ENCODE measurements at regions not wholly inside any gene's neighbourhood (a gene's known extent, or its start where the extent isn't known, plus 50 kb on each side); places are given as distances from the start of the nearest gene placed in this dataset.
"Not testable (repeated sequence)": the region's sequence is repeated elsewhere in the genome, so short reads cannot be mapped to it uniquely, and the experiment has no call there.

DNA sequence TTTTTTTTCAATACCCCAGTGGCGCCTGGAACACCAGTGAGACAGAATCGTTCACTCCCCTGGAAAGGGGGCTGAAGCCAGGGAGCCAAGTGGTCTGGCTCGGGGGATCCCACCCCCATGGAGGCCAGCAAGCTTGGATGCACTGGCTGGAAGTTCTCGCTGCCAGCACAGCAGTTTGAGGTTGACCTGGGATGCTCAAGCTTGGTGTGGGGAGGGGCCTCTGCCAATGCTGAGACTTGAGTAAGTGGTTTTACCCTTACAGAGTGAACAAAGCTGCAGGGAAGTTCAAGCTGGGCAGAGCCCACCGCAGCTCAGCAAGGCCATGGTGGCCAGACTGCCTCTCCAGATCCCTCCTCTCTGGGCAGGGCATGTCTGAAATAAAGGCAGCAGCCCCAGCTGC lies 276.2 kb upstream of the CNTN6 start:
- DNase-seq (ENCODE audit: low spot score) = no peak

DNA sequence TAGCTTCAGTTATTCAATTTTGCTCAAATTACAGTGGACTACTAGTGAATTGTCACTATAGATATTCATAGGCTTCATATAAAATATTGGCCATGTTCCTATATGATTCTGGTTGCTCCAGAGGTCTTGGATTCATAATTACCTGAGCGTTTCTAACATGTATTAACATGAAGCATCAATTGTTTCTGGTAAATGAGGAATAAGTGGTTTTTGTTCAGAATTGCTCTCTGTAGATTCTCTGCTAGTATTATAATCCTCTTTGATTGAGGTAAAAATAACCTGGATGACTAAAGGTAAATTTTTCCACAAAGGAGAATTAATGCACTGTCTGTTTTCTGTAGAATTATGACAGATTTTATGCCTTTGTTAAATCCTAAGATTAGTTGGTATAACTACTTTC lies 258.1 kb upstream of the CNTN6 start:
- no peak for DNase-seq (ENCODE audit: low spot score)

DNA sequence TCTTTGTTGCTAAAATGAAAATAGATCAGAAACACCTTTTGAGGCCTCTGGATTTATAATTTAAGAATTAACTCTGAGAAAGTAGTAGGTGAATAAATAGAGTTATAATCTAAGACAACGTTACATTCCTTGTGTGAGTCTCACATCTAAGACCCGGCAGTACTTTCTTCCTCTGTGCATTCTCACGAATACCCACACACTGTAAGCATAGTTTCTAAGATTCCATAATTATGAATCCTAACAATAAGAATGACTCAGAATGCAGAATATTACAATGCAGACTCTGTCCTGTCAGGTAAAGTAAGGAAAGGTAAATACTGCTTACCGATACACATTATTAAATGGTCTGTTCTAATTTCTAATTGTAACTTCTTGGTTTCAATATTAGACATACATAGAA lies 257.7 kb upstream of the CNTN6 start:
- DNase-seq (ENCODE audit: low spot score) = no peak

DNA sequence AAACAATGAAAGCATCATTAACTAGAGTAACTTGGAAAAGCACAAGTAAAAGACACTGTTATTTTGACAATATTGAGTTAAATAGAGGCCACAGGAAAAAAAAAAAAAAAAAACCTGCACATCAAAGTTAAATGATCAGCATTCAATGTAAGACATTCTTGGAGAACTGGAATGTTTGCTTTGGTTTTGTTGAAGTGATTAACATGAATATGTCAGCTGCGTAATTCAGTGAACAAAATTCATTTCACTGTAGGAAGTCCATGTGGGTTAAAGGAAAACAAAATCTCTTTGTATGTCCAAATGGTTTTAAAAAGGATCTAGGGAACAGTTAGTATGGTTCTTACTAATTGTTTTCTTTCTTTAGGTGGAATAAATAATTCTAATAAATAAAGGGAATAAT lies 252.8 kb upstream of the CNTN6 start:
- DNase-seq (ENCODE audit: low spot score) = no peak

DNA sequence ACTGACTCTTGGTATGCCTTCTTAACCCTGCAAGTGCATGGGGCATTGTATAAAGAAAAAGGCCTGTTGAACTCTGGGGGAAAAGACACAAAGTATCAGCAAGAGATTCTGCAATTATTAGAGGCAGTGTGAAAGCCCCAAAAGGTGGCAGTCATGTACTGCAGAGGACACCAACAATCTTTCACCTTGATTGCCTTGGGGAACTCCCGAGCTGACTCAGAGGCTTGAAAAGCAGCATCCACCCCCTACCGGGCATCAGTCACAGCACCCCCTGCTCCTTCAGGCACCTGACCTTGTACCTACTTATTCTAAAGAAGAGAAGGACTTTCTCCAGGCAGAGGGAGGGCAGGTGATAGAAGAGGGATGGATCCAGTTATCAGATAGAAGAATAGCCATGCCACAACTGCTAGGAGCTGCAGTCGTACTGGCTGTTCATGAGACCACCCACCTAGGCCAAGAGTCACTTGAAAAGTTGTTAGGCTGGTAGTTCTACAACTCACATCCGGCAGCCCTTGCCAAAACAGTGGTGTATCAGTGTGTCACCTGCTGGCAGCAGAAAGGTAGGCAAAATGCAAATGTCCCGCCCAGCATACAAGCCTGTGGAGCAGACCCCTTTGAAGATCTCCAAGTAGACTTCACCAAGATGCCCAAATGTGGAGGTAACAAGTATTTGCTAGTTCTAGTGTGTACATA lies 241.6 kb upstream of the CNTN6 start:
- DNase-seq (ENCODE audit: low spot score) = no peak

DNA sequence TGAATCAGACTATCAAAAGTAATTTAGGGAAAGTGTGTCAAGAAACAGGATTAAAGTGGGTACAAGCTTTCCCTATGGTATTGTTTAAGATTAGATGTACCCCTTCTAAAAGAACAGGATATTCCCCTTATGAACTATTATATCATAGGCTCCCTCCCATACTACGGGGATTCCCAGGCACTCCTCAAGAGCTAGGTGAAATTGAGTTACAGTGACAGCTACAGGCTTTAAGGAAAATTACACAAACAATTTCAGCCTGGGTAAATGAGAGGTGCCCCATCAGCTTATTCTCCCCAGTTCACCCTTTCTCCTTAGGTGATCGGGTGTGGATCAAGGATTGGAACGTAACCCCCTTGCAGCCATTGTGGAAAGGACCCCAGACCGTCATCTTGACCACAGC lies 240.8 kb upstream of the CNTN6 start:
- no peak for DNase-seq (ENCODE audit: low spot score)

DNA sequence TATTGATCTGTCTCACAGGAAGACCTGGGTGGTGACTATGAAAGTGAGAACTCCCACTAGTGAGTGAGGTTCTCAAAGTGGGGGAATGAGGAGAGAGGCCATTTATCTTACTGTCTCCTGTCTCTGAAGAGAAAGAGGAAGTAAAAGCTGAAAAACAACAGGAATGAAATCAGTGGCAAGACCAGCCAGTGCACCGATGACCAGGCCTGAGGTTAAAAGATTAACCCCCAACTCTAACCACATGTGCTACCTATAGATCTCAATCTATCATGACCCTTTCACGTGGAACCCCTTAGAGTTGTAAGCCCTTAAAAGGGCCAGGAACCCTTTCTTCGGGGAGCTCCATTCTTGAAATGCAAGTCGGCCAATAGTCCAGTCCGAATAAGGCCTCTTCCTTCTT lies 239.3 kb upstream of the CNTN6 start:
- no peak for DNase-seq (ENCODE audit: low spot score)

DNA sequence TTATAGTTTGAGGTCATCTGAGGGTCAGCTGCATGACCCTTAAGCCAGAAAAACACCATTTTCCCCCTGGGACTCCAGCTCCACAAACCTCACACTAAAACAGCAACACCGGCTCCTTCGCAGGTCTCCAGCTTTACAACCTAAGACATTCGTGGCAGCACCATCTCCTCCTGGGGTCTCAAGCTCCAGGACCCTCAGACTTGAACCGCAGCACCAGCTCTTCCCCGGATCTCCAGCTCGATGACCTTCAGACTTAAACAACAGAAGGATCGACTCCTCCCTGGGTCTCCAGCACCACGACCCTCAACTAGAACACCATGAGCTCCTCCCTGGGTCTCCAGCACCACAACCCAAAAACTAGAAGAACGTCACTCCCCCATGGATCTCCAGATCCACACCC lies 233.7 kb upstream of the CNTN6 start:
- DNase-seq (ENCODE audit: low spot score) = no peak

DNA sequence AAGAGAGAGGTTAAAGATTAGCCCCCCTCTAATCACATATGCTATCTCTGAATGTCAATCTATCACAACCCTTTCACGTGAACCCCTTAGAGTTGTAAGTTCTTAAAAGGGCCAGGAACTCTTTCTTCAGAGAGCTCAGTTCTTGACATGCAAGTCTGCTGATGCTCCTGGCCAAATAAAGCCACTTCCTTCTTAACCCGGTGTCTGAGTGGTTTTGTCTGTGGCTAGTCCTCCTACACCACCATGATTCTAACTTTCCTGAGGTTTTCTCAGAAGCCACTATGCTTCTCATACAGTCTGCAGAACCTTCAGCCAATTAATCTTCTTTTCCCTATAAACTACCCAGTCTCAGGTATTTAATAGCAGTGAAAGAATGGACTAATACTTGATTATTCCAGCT lies 231.1 kb upstream of the CNTN6 start:
- DNase-seq (ENCODE audit: low spot score) = no peak

DNA sequence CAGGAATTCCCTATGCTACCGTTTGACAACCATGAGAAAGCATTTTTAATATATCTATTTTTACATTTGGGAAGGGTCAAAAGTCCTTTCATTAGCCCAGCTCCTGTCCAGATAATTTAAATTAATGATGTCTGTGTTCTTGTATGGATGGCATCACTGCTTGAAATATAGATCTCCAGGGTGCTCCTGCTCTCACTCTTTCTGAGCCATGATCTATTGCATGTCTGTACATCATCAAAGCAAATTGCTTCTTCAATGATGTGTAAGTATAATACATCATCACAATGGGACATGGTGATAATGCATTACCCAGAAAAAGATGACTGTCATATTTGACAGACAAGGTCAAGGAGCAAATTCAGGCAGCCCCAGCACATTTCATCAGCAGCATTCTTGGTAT lies 223.6 kb upstream of the CNTN6 start:
- DNase-seq (ENCODE audit: low spot score) = no peak

DNA sequence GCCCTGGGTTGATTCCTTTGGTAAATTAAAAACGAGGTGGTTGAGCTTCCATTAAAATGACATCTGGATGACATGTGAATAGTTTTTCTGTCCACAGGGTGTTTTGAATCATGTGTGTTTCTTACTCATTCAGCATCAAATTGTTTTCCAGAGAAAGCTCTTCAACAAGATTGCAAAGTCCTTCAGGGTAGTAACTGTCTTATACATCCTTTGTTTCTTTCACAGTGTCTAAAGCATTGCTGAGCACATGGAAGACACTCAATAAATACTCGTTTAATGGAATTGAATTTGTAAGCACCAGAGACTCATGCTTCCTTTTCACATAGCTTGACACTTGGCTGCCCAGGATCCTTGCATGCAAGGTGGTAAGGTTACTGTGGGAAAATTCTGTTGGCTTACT lies 223.1 kb upstream of the CNTN6 start:
- DNase-seq (ENCODE audit: low spot score) = no peak

DNA sequence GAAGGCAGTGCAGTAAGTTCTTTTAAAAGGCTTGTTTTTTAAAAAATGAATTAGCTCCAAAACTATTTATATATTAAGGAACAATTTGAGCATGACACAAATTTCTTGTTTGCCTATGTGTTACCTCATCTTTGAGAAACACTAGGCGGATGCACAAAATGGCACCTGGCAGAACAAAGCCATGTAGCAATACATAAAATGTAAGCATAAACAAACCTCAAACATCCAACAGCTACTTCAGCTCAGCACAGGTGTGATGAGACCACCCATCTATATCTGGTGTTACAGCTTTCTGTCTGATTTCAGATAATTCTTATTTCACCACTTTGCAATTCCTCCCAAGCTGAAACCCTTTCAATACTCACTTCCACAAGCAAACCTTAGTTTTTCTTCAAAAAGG lies 221.2 kb upstream of the CNTN6 start:
- DNase-seq (ENCODE audit: low spot score) = no peak

DNA sequence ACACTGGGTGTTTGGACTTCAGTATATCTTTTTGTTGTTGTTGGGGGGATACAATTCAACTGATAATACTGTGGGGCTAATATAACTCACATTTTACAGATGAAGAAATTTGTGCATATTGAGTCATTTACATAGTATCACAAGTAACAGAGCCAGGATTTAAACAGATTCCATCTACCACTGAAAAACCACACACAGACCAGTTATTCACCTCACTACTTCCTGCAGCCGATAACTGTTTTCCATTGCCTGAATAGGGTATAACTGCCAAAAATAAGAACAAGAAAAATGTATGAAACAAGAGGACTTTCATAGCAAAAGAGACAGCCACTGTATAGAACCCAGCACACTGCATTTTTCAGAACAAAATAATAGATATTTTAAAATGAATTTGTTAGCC lies 215.8 kb upstream of the CNTN6 start:
- no peak for DNase-seq (ENCODE audit: low spot score)

DNA sequence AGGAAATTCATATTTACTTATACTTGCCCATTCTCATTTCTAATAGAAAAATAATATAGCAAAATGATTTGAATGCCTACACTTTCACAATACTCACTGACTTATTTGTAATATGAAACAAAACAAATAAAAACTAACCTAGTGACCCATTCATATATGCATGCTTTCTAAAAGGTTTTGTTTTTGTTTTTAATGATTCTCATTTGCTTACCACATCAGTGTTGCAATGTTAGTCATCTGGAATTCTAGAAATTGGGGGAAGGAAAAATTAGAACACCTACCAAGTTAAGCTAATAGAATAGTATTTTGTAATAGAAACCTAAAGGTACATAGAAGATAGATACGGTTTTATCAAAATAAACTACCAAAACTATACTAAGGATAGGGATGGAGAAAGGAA lies 214.1 kb upstream of the CNTN6 start:
- no peak for DNase-seq (ENCODE audit: low spot score)

DNA sequence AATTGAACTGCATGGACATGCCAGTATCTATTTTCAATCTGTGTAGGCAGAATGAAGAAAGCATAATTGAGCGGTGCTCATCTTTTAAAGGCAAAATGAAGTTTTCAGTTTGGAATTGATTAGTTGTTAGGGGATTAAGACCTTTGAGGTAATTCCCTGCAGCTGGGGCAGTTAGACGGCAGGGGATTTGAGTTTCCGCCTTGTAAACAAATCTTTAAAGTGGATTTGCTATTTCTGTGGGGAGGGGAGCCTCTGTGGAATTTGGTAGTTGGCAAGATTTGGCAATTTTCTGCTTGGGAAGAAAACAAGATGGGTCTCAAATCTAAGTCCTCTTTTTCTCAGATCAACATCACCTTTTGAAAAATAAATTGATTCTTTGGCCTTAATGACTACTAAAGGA lies 212.5 kb upstream of the CNTN6 start:
- no peak for DNase-seq (ENCODE audit: low spot score)

DNA sequence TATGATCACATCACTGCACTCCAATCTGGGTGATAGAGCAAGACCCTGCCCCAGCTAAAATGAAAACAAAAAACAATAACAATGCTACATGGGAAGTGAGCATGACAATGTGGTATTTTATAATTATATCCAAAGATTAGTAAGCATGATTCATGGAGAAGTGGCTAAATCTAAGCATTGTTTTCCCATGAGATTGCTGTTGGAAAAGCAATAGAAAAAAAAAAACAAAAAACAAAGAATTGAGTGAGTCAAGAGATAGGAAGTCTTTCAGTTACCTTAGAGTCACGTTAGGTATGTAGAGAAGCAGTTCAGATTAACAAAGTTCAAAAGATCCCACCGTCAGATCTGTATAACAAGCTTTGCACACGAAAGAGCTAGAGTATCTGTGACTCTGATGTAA lies 210.3 kb upstream of the CNTN6 start:
- DNase-seq (ENCODE audit: low spot score) = no peak

DNA sequence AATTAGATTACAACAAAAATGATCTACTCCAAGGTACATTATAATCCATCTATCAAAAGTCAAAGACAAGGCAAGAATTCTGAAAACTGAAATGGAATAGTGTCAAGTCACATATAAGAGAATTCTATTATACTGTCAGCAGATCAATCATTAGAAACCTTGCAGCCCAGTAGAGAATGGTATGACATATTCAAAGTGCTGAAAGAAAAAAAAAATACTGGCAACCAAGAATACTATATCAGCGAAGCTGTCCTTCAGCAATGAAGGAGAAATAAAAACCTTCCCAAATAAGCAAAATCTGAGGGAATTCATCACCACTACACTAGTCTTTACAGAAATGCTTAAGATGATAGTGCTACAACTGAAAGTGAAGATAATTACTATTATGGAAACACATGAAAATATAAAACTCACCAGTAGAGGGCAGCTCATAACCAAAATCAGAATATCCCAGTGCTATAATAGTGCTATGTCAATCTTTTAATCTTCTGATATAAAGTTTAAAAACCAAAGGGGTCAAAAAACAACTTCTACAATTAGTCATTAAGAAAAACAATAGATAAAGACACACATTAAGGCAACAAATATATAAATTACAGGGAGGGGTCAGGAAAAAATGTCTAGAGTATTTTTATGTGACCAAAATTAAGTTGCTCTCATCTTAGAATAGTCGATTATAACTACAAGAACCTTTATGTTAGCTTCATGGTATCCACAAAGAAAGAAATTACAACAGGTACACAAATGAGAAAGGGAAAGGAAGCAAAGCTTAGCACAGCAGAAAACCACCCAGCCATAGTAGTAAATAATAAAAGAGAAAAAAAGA lies 190.7 kb upstream of the CNTN6 start:
- no peak for DNase-seq (ENCODE audit: low spot score)

DNA sequence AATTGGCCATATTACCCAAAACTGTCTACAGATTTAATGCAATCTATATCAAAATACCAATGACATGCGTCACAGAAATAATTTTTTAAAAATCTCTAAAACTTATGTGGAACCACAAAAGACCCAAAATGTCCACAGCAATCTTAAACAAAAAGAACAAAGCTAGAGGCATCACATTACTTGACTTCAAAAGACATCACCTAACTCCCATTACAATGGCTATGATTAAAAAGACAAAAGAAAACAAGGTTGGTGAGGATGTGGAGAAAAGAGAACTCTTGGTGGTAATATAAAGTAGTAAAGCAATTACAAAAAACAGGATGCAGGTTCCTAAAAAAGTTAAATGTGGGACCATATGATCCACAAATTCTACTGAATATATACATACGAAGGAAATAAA lies 187.6 kb upstream of the CNTN6 start:
- DNase-seq (ENCODE audit: low spot score) = no peak

DNA sequence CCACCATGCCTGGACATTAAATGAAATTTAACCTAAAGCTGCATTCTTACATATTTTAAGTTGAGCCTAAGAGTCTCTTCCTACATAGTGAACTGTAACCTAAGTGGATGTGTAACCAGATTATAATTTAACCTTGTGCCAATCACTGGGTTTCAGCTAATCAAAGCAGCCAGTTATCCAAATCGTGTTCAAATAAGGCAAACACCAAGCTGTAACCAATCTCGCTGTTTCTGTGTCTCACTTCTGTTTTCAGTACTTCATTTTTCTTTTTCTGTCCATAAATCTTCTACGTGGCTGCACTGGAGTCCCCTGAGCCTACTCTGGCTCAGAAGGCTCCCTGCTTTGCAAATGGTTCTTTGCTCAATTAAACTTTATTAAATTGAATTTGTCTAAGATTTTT lies 186.1 kb upstream of the CNTN6 start:
- no peak for DNase-seq (ENCODE audit: low spot score)

DNA sequence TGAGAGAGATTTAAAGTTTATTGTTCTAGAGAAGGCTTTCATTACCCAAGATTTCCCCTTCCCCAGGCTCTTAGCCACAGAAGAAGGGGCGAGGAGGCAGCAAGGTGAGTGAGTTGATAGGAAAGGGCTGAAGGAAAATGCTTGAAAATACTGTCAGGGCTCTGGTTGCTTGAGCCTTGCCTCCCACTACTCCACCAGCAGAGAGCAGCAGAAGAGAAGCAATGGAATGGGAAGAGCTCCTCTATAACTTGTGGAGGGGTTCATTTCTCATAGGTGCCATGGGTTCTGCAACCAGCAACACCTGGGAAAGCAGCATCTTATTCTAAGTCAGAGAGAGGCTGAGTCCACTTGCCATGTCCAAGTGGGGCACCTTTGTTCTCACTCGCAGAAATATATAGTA lies 184.0 kb upstream of the CNTN6 start:
- no peak for DNase-seq (ENCODE audit: low spot score)

DNA sequence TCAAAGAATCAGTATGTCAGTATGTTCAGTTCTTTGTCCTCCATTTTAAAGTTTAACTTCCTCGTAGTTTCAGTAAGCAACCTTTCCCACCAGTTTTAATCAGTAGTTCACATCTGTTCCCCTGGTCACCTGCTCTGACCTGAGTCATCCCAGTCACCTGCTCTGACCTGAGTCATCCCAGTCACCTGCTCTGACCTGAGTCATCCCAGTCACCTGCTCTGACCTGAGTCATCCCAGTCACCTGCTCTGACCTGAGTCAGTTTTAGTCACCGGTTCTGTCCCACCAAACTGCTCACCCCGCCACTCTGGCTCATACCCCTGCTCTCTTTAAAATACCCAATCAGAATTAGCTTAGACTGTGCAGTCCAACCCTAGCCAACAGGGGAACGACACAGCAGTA lies 180.1 kb upstream of the CNTN6 start:
- not testable (repeated sequence) for DNase-seq (ENCODE audit: low spot score)

DNA sequence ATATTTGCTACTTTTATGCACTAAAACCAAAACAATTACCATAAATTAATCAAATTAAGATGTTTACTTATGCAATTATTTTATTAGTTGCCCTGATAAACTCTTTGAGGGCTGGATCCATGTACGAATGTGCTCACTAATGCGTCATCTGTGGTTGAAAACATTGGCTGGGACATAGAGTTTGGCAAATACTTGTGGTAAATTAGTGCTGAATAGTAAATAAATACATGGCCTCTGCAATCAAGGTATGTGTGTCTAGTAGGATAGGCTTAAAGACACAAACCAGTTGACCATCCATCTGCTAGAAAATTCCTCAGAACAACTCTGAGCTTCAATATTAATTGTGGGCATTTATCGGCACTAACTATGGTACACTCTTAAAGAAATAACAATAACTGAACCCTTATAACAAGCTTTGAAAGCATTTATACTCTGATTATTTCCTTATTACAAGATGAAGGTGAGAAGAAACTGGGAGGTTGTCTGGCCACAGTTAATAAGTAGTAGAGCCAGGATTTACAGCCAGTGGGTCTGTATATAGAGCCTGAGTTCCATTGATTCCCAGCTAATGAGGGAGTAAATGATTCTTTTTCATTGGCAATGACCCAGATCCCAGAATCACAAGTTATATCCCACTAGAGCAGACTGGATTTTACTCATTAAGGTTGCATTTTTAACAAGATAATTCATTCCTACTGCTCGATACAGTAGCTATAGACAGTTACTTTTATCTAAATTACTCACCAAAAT lies 169.5 kb upstream of the CNTN6 start:
- DNase-seq (ENCODE audit: low spot score) = no peak

DNA sequence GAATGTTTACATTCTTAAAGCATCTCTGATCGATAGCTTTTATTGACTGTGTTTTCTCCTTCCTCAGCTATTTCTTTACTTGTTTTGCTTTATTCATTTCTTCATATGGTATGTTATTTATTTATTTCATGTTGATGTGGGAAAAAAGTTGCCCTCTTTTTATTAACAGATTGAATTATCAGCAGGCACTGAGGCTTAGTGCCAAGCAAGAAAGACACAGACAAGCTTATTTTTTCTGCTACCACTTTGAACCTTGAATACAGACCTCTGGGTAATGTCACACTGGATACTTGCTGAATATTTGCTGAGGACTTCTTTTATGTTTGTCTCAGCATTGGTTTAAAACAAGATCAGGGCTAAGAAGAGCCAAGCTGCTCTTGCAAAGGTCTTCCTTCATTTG lies 162.0 kb upstream of the CNTN6 start:
- DNase-seq (ENCODE audit: low spot score) = no peak

Measured in iPS-NIHi11 (cell line).